ENCODE measurements at regions not wholly inside any gene's neighbourhood (a gene's known extent, or its start where the extent isn't known, plus 50 kb on each side); places are given as distances from the start of the nearest gene placed in this dataset.

DNA sequence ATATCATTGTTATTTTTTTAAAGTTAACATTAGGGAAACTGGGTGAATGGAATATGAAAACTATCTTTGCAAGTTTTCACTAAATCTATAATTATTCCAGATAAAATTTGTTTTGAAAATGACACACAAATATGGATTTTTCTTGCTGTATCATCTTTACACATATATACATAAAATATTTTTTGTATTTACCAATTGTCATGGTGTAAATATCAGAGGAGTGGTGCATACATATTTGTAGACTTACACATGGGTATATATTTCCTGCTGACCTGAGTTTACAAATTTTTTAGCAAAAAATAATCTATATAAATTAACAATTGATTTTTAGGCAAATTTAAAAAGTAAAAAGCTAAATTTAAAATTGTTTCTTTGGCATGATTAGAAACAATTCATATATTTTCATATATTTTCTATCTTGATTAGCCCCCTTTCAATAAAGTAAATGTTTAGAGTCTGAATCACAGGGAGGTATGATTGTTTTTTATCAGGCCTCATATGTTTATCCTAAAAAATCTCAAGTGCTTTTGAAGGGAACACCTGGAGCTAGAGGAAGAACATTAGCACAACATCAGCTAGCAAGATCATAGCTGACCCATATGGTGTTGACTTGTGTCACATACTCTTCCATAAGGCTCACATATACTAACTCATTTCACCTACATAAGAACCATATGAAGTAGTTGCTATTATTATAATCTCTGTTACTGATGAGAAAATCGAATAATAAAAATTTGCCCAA is 671.8 kb upstream of the GJE1 start:
- TF ChIP-seq EZH2 (IDR thresholded peaks at IDR 0.05; ENCODE audit: insufficient read depth, poor library complexity, severe bottlenecking) (no peak), EZH2phosphoT487 (IDR thresholded peaks at IDR 0.05; ENCODE audit: insufficient read depth, low read depth) (no peak)

All from GM23248 (cell line).